Mesendoderm (in vitro differentiated cells): ENCODE measurements at regions not wholly inside any gene's neighbourhood (a gene's known extent, or its start where the extent isn't known, plus 50 kb on each side); places are given as distances from the start of the nearest gene placed in this dataset.
"Not testable (repeated sequence)": the region's sequence is repeated elsewhere in the genome, so short reads cannot be mapped to it uniquely, and the experiment has no call there.

Experiments used
- DNase-seq: peaks from one replicate; pipeline ENCODE4 v3.0.0; 2013
- H2AK5ac ChIP-seq: 2 replicates; pipeline ENCODE4 v1.6.1; 2013; ENCODE audit warnings: low read length, inconsistent platforms
- H2BK120ac ChIP-seq: 2 replicates; pipeline ENCODE4 v1.6.1; 2013; ENCODE audit warnings: low read depth, mild to moderate bottlenecking, low read length, moderate library complexity, mixed read lengths
- H2BK15ac ChIP-seq: replicated peaks from 2 replicates; pipeline ENCODE4 v1.6.1; 2013; ENCODE audit warnings: low read depth, mild to moderate bottlenecking, moderate library complexity
- H2BK5ac ChIP-seq: 2 replicates; pipeline ENCODE4 v1.6.1; 2013; ENCODE audit warnings: low read length, inconsistent platforms
- H3K18ac ChIP-seq: 2 replicates; pipeline ENCODE4 v1.6.1; 2013; ENCODE audit warnings: mild to moderate bottlenecking, low read length, mixed read lengths
- H3K23ac ChIP-seq: one replicate; pipeline ENCODE4 v1.6.1; 2013; ENCODE audit warnings: low read length
- H3K27ac ChIP-seq: 2 replicates; pipeline ENCODE4 v1.5.1; 2013; ENCODE audit warnings: low read depth, mild to moderate bottlenecking, inconsistent platforms, low read length, moderate library complexity
- H3K27me3 ChIP-seq: 2 replicates; pipeline ENCODE4 v1.6.1; 2013; ENCODE audit warnings: low read length, control low read depth, mild to moderate bottlenecking, inconsistent platforms; ENCODE audit not compliant: insufficient read depth, poor library complexity
- H3K36me3 ChIP-seq: 2 replicates; pipeline ENCODE4 v1.6.1; 2013; ENCODE audit warnings: low read length, inconsistent platforms; ENCODE audit not compliant: control insufficient read depth, insufficient read depth
- H3K4ac ChIP-seq: one replicate; pipeline ENCODE4 v1.6.1; 2013; ENCODE audit warnings: low read depth, mild to moderate bottlenecking, low read length, moderate library complexity
- H3K4me1 ChIP-seq: 2 replicates; pipeline ENCODE4 v1.6.1; 2013; ENCODE audit warnings: low read depth, low read length, inconsistent platforms; ENCODE audit not compliant: control insufficient read depth
- H3K4me2 ChIP-seq: 2 replicates; pipeline ENCODE4 v1.6.1; 2013; ENCODE audit warnings: low read length
- H3K4me3 ChIP-seq: 2 replicates; pipeline ENCODE4 v1.5.1; 2013; ENCODE audit warnings: mild to moderate bottlenecking, low read length
- H3K56ac ChIP-seq: one replicate; pipeline ENCODE4 v1.6.1; 2013; ENCODE audit warnings: low read length
- H3K79me1 ChIP-seq: 2 replicates; pipeline ENCODE4 v1.6.1; 2013; ENCODE audit warnings: low read length, inconsistent platforms
- H3K79me2 ChIP-seq: 2 replicates; pipeline ENCODE4 v1.6.1; 2013; ENCODE audit warnings: mild to moderate bottlenecking, low read length; ENCODE audit not compliant: control insufficient read depth, insufficient read depth
- H3K9ac ChIP-seq: 2 replicates; pipeline ENCODE4 v1.6.1; 2013; ENCODE audit warnings: low read length, inconsistent platforms
- H4K5ac ChIP-seq: one replicate; pipeline ENCODE4 v1.6.1; 2013; ENCODE audit warnings: low read length
- H4K8ac ChIP-seq: one replicate; pipeline ENCODE4 v1.6.1; 2013; ENCODE audit warnings: low read depth, mild to moderate bottlenecking, control low read depth, low read length, moderate library complexity
- WGBS: extraction: QIAGEN DNeasy Blood & Tissue Kit; methylation state at CpG from one replicate; pipeline ENCODE4 v1.1.7; 2013; ENCODE audit warnings: low lambda C conversion rate, missing lambda C conversion rate; ENCODE audit not compliant: insufficient coverage; ENCODE audit errors: extremely low coverage; 5-methylcytosine and 5-hydroxymethylcytosine counted together

- H4K5ac ChIP-seq = no peak overlapping the region
These were observed 182.0 kb upstream of the MOCS2 start for GRCh38 chr5:53291528-53291927.

GRCh38 chr5:53298841-53299240 is 181.6 kb upstream of the FST start:
- WGBS = no CpG with 5 or more reads among the region's 5 CpGs
- H2BK5ac ChIP-seq = no peak overlapping the region
- DNase-seq = no peak

More at GRCh38 chr5:53291528-53291927, 182.0 kb upstream of the MOCS2 start:
- H3K23ac ChIP-seq = no peak overlapping the region
- no peak overlapping the region for H3K4me2 ChIP-seq
- no peak overlapping the region for H4K8ac ChIP-seq
- no peaks in the 10 kb centered on the region for H3K4me1 ChIP-seq
- H3K56ac ChIP-seq = no peak overlapping the region
- no peak overlapping the region for H3K4me3 ChIP-seq
- no peak for DNase-seq
- no peak overlapping the region for H2AK5ac ChIP-seq
- H3K36me3 ChIP-seq = no peaks in the 10 kb centered on the region
- H3K9ac ChIP-seq = no peak overlapping the region
- H3K4ac ChIP-seq = no peak overlapping the region
- H3K27me3 ChIP-seq = no peaks in the 10 kb centered on the region
- no peak overlapping the region for H2BK120ac ChIP-seq
- no peaks in the 10 kb centered on the region for H3K79me1 ChIP-seq
- no peak overlapping the region for H2BK15ac ChIP-seq
- no peak overlapping the region for H3K18ac ChIP-seq
- no peak overlapping the region for H3K27ac ChIP-seq
- no peaks in the 10 kb centered on the region for H3K79me2 ChIP-seq
- no peak overlapping the region for H2BK5ac ChIP-seq

GRCh38 chr5:53302529-53302928 is 177.9 kb upstream of the FST start:
- H3K4me3 ChIP-seq = no peak overlapping the region

More at GRCh38 chr5:53298841-53299240, 181.6 kb upstream of the FST start:
- Histone ChIP-seq H3K36me3 (no peaks in the 10 kb centered on the region), H3K9ac (no peak overlapping the region), H3K4me1 (no peaks in the 10 kb centered on the region), H3K23ac (no peak overlapping the region), H3K79me2 (no peaks in the 10 kb centered on the region), H4K5ac (no peak overlapping the region), H3K27me3 (no peaks in the 10 kb centered on the region), H3K56ac (no peak overlapping the region), H3K79me1 (no peaks in the 10 kb centered on the region), H2BK15ac (no peak overlapping the region), H3K18ac (no peak overlapping the region), H3K27ac (no peak overlapping the region), H2BK120ac (no peak overlapping the region), H3K4ac (no peak overlapping the region), H3K4me2 (no peak overlapping the region), H3K4me3 (no peak overlapping the region), H2AK5ac (no peak overlapping the region), H4K8ac (no peak overlapping the region)

GRCh38 chr5:53303105-53303504 is 177.3 kb upstream of the FST start:
- H3K18ac ChIP-seq = no peak overlapping the region
- no peak overlapping the region for H3K4ac ChIP-seq
- no CpG with 5 or more reads among the region's 1 CpG for WGBS
- H2AK5ac ChIP-seq = no peak overlapping the region
- no peaks in the 10 kb centered on the region for H3K27me3 ChIP-seq
- no peak overlapping the region for H3K56ac ChIP-seq
- H3K23ac ChIP-seq = no peak overlapping the region
- H2BK5ac ChIP-seq = no peak overlapping the region
- no peak overlapping the region for H4K5ac ChIP-seq
- H3K36me3 ChIP-seq = no peaks in the 10 kb centered on the region
- no peaks in the 10 kb centered on the region for H3K4me1 ChIP-seq
- H3K27ac ChIP-seq = no peak overlapping the region
- no peak for DNase-seq
- no peak overlapping the region for H4K8ac ChIP-seq
- no peak overlapping the region for H2BK120ac ChIP-seq
- no peaks in the 10 kb centered on the region for H3K79me1 ChIP-seq
- H2BK15ac ChIP-seq = no peak overlapping the region
- H3K4me2 ChIP-seq = no peak overlapping the region
- no peak overlapping the region for H3K4me3 ChIP-seq
- H3K79me2 ChIP-seq = no peaks in the 10 kb centered on the region
- H3K9ac ChIP-seq = no peak overlapping the region

More at GRCh38 chr5:53302529-53302928, 177.9 kb upstream of the FST start:
- H4K5ac ChIP-seq = no peak overlapping the region
- no peak overlapping the region for H2BK120ac ChIP-seq
- H3K23ac ChIP-seq = no peak overlapping the region
- H2AK5ac ChIP-seq = no peak overlapping the region
- H3K27me3 ChIP-seq = no peaks in the 10 kb centered on the region
- no peak overlapping the region for H3K4ac ChIP-seq
- no peaks in the 10 kb centered on the region for H3K4me1 ChIP-seq
- H3K36me3 ChIP-seq = no peaks in the 10 kb centered on the region
- DNase-seq = no peak
- no peak overlapping the region for H3K27ac ChIP-seq
- no peak overlapping the region for H3K18ac ChIP-seq
- no peak overlapping the region for H3K4me2 ChIP-seq
- no peaks in the 10 kb centered on the region for H3K79me1 ChIP-seq
- H4K8ac ChIP-seq = no peak overlapping the region
- H3K56ac ChIP-seq = no peak overlapping the region
- no peaks in the 10 kb centered on the region for H3K79me2 ChIP-seq
- no peak overlapping the region for H3K9ac ChIP-seq
- no peak overlapping the region for H2BK5ac ChIP-seq
- no peak overlapping the region for H2BK15ac ChIP-seq
- WGBS = no CpG with 5 or more reads among the region's 1 CpG

GRCh38 chr5:53305316-53305715 is 175.1 kb upstream of the FST start:
- not testable (repeated sequence) for H3K18ac ChIP-seq, H2AK5ac ChIP-seq, H4K5ac ChIP-seq, H3K27ac ChIP-seq, H2BK15ac ChIP-seq, H3K4me3 ChIP-seq, H3K79me1 ChIP-seq, H3K23ac ChIP-seq, H3K79me2 ChIP-seq, H2BK120ac ChIP-seq, H3K4me2 ChIP-seq, H3K4ac ChIP-seq, H3K27me3 ChIP-seq, DNase-seq, H3K56ac ChIP-seq, H2BK5ac ChIP-seq, H3K4me1 ChIP-seq, H3K36me3 ChIP-seq, H4K8ac ChIP-seq, H3K9ac ChIP-seq
- WGBS = no CpG with 5 or more reads among the region's 1 CpG

- Histone ChIP-seq H3K79me2 (no peaks in the 10 kb centered on the region), H3K4me1 (no peaks in the 10 kb centered on the region), H3K4ac (no peak overlapping the region), H2BK5ac (no peak overlapping the region), H2BK15ac (no peak overlapping the region), H3K27ac (no peak overlapping the region), H4K5ac (no peak overlapping the region), H3K79me1 (no peaks in the 10 kb centered on the region), H3K9ac (no peak overlapping the region), H2AK5ac (no peak overlapping the region), H4K8ac (no peak overlapping the region), H3K4me2 (no peak overlapping the region), H3K18ac (no peak overlapping the region), H2BK120ac (no peak overlapping the region), H3K36me3 (no peaks in the 10 kb centered on the region), H3K23ac (no peak overlapping the region), H3K4me3 (no peak overlapping the region), H3K56ac (no peak overlapping the region), H3K27me3 (no peaks in the 10 kb centered on the region)
- DNase-seq = no peak
- WGBS = no CpG with 5 or more reads among the region's 2 CpGs
These were observed 170.8 kb upstream of the FST start for GRCh38 chr5:53309653-53310052.
